C4-2B (cell line): ENCODE measurements at regions not wholly inside any gene's neighbourhood (a gene's known extent, or its start where the extent isn't known, plus 50 kb on each side); places are given as distances from the start of the nearest gene placed in this dataset.

Source experiments
- ZFX ChIP-seq: fragments of 450-650 bp; IDR thresholded peaks from 2 replicates; pipeline ENCODE4 v1.6.1; 2017
- TF ChIP-seq, protein P1 (sequence below): fragments of 450-650 bp; conservative IDR thresholded peaks from 2 replicates; pipeline ENCODE4 v1.5.1; 2017; ENCODE audit warnings: mild to moderate bottlenecking

DNA sequence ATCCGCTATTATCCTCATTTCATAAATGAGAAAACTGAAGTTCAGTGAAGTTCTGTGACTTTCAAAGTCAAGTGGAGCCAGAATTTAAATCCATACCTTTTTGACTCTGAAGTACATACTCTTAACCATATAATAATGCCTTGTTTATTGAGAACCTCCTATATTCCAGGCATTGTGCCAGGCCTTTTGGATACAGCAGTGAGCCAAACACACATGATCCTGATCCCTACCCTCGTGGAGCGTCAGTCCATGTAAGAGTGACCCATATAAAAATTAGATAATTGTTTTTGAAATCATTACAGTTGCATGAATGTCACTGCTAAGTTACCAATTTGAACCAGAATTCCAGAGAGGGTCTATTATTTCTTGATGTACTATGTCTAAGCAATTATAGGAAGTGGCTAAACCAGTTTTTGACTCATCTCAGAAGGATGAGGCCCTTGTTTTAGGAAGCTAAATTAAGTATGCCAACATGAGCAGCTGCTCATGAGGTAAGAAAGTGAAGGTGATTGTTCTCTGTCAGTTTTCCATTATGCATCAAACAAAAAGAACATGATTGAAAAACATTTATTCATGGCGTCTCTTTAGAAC, 289.5 kb downstream of the GLUD2 start:
- TF ChIP-seq, protein P1, sequence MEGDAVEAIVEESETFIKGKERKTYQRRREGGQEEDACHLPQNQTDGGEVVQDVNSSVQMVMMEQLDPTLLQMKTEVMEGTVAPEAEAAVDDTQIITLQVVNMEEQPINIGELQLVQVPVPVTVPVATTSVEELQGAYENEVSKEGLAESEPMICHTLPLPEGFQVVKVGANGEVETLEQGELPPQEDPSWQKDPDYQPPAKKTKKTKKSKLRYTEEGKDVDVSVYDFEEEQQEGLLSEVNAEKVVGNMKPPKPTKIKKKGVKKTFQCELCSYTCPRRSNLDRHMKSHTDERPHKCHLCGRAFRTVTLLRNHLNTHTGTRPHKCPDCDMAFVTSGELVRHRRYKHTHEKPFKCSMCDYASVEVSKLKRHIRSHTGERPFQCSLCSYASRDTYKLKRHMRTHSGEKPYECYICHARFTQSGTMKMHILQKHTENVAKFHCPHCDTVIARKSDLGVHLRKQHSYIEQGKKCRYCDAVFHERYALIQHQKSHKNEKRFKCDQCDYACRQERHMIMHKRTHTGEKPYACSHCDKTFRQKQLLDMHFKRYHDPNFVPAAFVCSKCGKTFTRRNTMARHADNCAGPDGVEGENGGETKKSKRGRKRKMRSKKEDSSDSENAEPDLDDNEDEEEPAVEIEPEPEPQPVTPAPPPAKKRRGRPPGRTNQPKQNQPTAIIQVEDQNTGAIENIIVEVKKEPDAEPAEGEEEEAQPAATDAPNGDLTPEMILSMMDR = no peak
- no peak for TF ChIP-seq ZFX
